BJ (cell line): ENCODE measurements at regions not wholly inside any gene's neighbourhood (a gene's known extent, or its start where the extent isn't known, plus 50 kb on each side); places are given as distances from the start of the nearest gene placed in this dataset.

Experiments
- CTCF ChIA-PET: fragments of 350-600 bp; formaldehyde crosslinking; extraction: SDS; loops from one replicate; lab custom pipeline; 2021; ENCODE audit warnings: antibody characterized with exemption, inconsistent platforms; lab: Yijun Ruan, JAX
- POLR2A ChIA-PET: fragments of 300-600 bp; sonication (Branson Sonifier 250); formaldehyde crosslinking; extraction: SDS; loops from one replicate; lab custom pipeline; 2021; ENCODE audit warnings: antibody characterized with exemption; lab: Charles Lee
- DNase-seq: peaks from one replicate; pipeline ENCODE4 v3.0.0-alpha.2; 2011; ENCODE audit warnings: low read depth
- H3K27me3 ChIP-seq: 2 replicates; pipeline ENCODE4 v1.6.0; 2011; ENCODE audit warnings: low read length; ENCODE audit not compliant: control insufficient read depth, insufficient read depth
- H3K36me3 ChIP-seq: 2 replicates; pipeline ENCODE4 v1.5.1; 2011; ENCODE audit warnings: low read length; ENCODE audit not compliant: control insufficient read depth, insufficient read depth
- H3K4me3 ChIP-seq: 2 replicates; pipeline ENCODE4 v1.5.1; 2011; ENCODE audit warnings: low read depth, mild to moderate bottlenecking, control low read depth, low read length
- TF ChIP-seq, protein P1 (sequence below): IDR thresholded peaks from 2 replicates; pipeline ENCODE4 v1.5.1; 2011; ENCODE audit warnings: low read depth, mild to moderate bottlenecking, control low read depth, inconsistent platforms, low read length, moderate library complexity; ENCODE audit not compliant: insufficient read depth

DNA sequence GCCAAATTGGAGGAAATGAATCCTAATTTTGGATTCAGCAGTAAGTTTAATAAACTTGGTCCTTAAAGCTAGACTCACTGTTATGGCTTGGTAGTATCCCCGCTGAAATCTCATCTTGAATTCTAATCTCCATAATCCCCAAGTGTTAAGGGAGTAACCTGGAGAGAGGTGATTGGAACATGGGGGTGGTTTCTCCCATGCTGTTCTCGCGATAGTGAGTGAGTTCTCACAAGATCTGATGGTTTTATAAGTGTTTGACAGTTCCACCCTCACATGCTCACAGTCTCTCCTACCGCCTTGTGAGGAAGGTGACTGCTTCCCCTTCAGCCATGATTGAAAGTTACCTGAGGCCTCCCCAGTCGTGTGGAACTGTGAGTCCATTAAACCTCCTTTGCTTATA lies 824.5 kb upstream of the WWC1 start:
- no peak overlapping the region for H3K4me3 ChIP-seq
- H3K27me3 ChIP-seq, result no peaks in the 10 kb centered on the region
- DNase-seq, result no peak
- POLR2A ChIA-PET, result no interaction called here
- TF ChIP-seq, protein P1, sequence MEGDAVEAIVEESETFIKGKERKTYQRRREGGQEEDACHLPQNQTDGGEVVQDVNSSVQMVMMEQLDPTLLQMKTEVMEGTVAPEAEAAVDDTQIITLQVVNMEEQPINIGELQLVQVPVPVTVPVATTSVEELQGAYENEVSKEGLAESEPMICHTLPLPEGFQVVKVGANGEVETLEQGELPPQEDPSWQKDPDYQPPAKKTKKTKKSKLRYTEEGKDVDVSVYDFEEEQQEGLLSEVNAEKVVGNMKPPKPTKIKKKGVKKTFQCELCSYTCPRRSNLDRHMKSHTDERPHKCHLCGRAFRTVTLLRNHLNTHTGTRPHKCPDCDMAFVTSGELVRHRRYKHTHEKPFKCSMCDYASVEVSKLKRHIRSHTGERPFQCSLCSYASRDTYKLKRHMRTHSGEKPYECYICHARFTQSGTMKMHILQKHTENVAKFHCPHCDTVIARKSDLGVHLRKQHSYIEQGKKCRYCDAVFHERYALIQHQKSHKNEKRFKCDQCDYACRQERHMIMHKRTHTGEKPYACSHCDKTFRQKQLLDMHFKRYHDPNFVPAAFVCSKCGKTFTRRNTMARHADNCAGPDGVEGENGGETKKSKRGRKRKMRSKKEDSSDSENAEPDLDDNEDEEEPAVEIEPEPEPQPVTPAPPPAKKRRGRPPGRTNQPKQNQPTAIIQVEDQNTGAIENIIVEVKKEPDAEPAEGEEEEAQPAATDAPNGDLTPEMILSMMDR, result no peak
- no peaks in the 10 kb centered on the region for H3K36me3 ChIP-seq
- CTCF ChIA-PET, result no interaction called here

DNA sequence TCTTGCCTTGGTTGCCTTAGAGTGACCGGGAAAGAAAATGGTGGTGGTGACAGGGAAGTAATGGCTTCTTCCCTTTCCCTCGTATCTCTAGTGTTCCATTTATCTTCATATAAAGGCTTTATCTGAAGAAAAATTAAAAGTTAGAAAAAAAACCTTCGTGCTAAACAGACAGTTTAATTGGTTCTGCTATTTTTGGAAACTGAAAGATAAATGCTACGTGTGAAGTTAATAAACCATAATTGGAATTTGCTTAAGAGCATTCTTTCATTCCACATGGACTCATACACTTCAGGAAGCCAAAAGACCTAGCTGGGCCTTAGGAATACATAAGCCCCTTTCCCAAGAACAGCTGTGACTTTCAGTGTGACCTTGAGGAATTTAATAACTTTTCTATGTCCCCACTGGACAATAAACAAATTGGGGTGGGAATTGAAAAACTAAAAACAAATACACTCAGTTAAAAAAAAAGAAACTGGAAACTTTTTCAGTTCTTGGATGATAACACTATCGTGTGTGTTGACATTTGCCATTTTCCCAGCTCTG lies 818.8 kb upstream of the WWC1 start:
- no peak for DNase-seq
- no peak overlapping the region for H3K4me3 ChIP-seq
- no peaks in the 10 kb centered on the region for H3K27me3 ChIP-seq
- H3K36me3 ChIP-seq, result no peaks in the 10 kb centered on the region
- CTCF ChIA-PET, result interaction anchor here (0.9 kb wide), 1 partner anchor 10 kb away, joined by 5 read pairs; no protein-coding TSS in a partner anchor
- TF ChIP-seq, protein P1, result no peak
- POLR2A ChIA-PET, result no interaction called here

DNA sequence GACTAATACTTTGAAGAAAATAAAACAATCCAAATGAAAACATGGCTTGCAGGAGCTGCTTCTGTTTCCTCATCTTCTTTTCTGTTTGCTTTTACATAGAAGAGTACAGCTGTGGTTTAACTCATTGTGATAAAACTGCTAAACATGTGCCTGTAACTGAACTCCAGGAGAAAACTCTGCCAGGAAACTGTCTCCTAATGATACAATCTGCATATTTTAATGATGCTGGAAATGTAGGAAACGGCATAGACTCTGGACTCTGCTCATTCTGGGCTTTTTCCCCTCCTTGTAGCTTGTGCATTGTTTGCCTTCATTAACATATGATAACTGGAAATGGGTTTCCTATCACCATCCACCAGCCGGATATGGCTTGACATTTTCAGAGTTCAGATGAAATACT lies 813.3 kb upstream of the WWC1 start:
- Histone ChIP-seq H3K27me3 (no peaks in the 10 kb centered on the region), H3K36me3 (no peaks in the 10 kb centered on the region), H3K4me3 (no peak overlapping the region)
- CTCF ChIA-PET, result no interaction called here
- TF ChIP-seq, protein P1, result no peak
- POLR2A ChIA-PET, result no interaction called here
- DNase-seq, result no peak

DNA sequence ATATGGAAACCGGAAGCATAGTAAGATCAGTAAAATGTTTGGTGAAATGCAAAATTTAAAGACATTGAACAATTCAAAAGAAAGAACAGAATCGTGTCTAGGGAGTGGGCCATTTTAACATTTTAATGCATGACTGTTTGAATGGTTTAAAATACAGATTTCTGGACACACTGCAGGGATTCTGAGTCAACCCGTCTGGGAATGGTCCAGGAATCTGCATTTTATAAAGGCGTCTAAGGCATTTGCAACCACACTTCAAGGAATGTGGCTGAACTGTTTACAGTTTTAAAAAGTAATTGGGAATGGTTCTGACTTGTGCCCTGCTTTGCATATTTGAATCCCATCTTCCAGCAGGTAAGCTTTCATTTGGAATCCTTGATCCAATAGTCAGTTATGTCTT lies 811.7 kb upstream of the WWC1 start:
- Histone ChIP-seq H3K27me3 (no peaks in the 10 kb centered on the region), H3K4me3 (no peak overlapping the region), H3K36me3 (no peaks in the 10 kb centered on the region)
- no peak for DNase-seq
- ChIA-PET POLR2A (no interaction called here), CTCF (no interaction called here)
- TF ChIP-seq, protein P1, result no peak

DNA sequence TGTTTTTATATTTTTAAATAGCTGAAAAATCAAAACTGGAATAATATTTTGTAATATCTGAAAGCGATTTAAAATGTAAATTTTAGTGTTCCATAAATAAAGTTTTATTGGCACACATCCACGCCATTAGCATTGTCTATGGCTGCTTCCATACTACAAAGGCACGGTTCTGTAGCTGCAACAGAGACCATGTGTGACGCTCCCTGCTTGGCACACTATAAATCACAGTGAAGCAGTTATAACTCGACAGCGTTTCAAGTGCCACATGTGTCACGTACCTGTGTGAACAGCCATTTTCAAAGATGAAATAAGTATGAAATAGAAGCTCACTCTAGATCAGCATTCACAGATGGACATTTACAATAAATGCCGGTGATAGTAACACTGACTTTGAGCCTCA lies 810.1 kb upstream of the WWC1 start:
- no peaks in the 10 kb centered on the region for H3K27me3 ChIP-seq
- ChIA-PET POLR2A (no interaction called here), CTCF (no interaction called here)
- DNase-seq, result no peak
- no peak overlapping the region for H3K4me3 ChIP-seq
- no peaks in the 10 kb centered on the region for H3K36me3 ChIP-seq
- TF ChIP-seq, protein P1, result no peak
